ENCODE measurements at regions not wholly inside any gene's neighbourhood (a gene's known extent, or its start where the extent isn't known, plus 50 kb on each side); places are given as distances from the start of the nearest gene placed in this dataset.

DNA sequence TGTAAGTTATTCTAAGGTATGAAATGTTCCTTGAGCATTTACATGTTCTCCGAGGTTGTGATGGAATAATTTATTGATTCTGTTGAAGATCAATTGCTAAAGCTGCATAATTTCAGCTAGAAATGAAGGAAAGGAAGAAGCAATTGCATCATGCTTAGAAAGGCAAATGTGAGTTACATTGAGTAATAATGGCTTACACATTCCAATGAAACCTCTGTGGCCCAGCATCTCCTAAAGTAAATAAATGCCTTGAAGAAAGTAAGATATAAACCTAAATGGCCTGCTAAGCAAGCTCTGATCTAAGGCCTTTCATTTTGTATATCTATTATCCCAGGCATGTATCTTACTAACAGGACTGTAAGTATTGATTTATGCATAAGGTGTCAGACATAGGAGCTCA, 677.3 kb upstream of the RGMB start:
- no peak for DNase-seq (ENCODE audit: low read depth in 1 of 2, low spot score in 2 of 2)
- 80% methylated on average over 1 of the region's 1 CpG; no CpG with 5 or more reads in 1 of the 2 experiments for whole genome bisulfite sequencing, 2 experiments (ENCODE audit: extremely low coverage in 1 of 2, insufficient coverage in 1 of 2, insufficient read length in 1 of 2, insufficient replicate concordance in 2 of 2, low coverage in 1 of 2, low lambda C conversion rate in 2 of 2, missing lambda C conversion rate in 1 of 2)
- no peaks in the 10 kb centered on the region for H3K79me2 ChIP-seq (ENCODE audit: control insufficient read depth in 1 of 2, insufficient read depth in 2 of 2, low read length in 2 of 2)
- no peaks in the 10 kb centered on the region for H3K79me1 ChIP-seq (ENCODE audit: low read depth, low read length)
- H3K23ac ChIP-seq (ENCODE audit: insufficient read length), result no peak overlapping the region
- no peak for FAIRE-seq
- H3K4me1 ChIP-seq (replicated peaks in 1 of 4; ENCODE audit: control insufficient read depth in 3 of 4, insufficient read depth in 4 of 4, low read length in 3 of 4), result no peaks in the 10 kb centered on the region; a peak in 1 of 7 replicates
- no peak overlapping the region for H3K56ac ChIP-seq (replicated peaks; ENCODE audit: insufficient read length, low read depth, low read length)
- no peaks in the 10 kb centered on the region for H4K20me1 ChIP-seq (replicated peaks in 1 of 2; ENCODE audit: control insufficient read depth in 1 of 2, insufficient read depth in 2 of 2, low read length in 2 of 2)
- H3K4me3 ChIP-seq (ENCODE audit: extremely low read depth in 1 of 4, insufficient read depth in 2 of 4, low read depth in 3 of 4, low read length in 4 of 4), result no peak overlapping the region
- no peak overlapping the region for H4K8ac ChIP-seq (ENCODE audit: extremely low read depth, insufficient read depth, low read length)
- H3K23me2 ChIP-seq (ENCODE audit: low read depth, low read length), result no peaks in the 10 kb centered on the region
- no peak overlapping the region for H3K27ac ChIP-seq (ENCODE audit: low read depth, low read length)
- ChIA-PET POLR2A (ENCODE audit: partially characterized antibody) (interaction anchor here (0.6 kb wide), 1 partner anchor 72 kb away, joined by 3 read pairs; no protein-coding TSS in a partner anchor), CTCF (ENCODE audit: partially characterized antibody) (interaction anchor here (1.4 to 1.7 kb wide), 2 partner anchors 13 kb away, joined by 3 read pairs; no protein-coding TSS in a partner anchor)
- TF ChIP-seq CEBPB (IDR thresholded peaks at IDR 0.05; ENCODE audit: low read depth, low read length) (peak; percentile 72; the same call in 1 of the 2 replicates), RFX5 (IDR thresholded peaks at IDR 0.05; ENCODE audit: borderline replicate concordance, low read depth, low read length) (no peak)
- H2BK15ac ChIP-seq (ENCODE audit: low read length), result no peak overlapping the region
- H2BK5ac ChIP-seq (ENCODE audit: low read depth, low read length), result no peak overlapping the region
- no peak overlapping the region for H4K91ac ChIP-seq (replicated peaks; ENCODE audit: insufficient read length, low read length)
- H3K14ac ChIP-seq (ENCODE audit: insufficient read length), result no peak overlapping the region
- H3K4ac ChIP-seq (replicated peaks; ENCODE audit: insufficient read length, low read depth, low read length), result no peak overlapping the region
- no peak overlapping the region for H3K18ac ChIP-seq (ENCODE audit: extremely low read depth, low read length)
- no peak overlapping the region for H4K5ac ChIP-seq (ENCODE audit: insufficient read length, low read depth, low read length)
- no peak overlapping the region for H2BK20ac ChIP-seq (ENCODE audit: low read length)
- no peaks in the 10 kb centered on the region for H3K36me3 ChIP-seq (ENCODE audit: control insufficient read depth in 2 of 4, insufficient read depth in 4 of 4, low read length in 3 of 4)
- H3K27me3 ChIP-seq (replicated peaks in 1 of 4; ENCODE audit: control insufficient read depth in 3 of 4, extremely low read depth in 1 of 4, insufficient read depth in 3 of 4, low read length in 3 of 4), result no peaks in the 10 kb centered on the region
- no peak overlapping the region for H2BK12ac ChIP-seq (ENCODE audit: low read depth, low read length)
- H3K4me2 ChIP-seq (ENCODE audit: insufficient read depth in 1 of 2, low read depth in 2 of 2, low read length in 2 of 2), result no peak overlapping the region
- no peak overlapping the region for H3K9ac ChIP-seq (replicated peaks in 1 of 4; ENCODE audit: extremely low read depth in 1 of 4, low read depth in 3 of 4, low read length in 3 of 4)
- no peaks in the 10 kb centered on the region for H3K9me3 ChIP-seq (ENCODE audit: insufficient read depth in 2 of 2, low read depth in 1 of 2, low read length in 1 of 2)
- no peak overlapping the region for H2AK5ac ChIP-seq (ENCODE audit: low read depth, low read length)
- H2BK120ac ChIP-seq (replicated peaks; ENCODE audit: low read depth, low read length), result no peak overlapping the region
- no peak overlapping the region; the same call in 1 of the 2 replicates for H2AFZ ChIP-seq (ENCODE audit: low read length)

Data from H1 (cell line).